Keratinocyte (primary cell): ENCODE measurements at regions not wholly inside any gene's neighbourhood (a gene's known extent, or its start where the extent isn't known, plus 50 kb on each side); places are given as distances from the start of the nearest gene placed in this dataset.

Experiments used
- DNase-seq: peaks from one replicate; pipeline ENCODE4 v3.0.0-alpha.2; 2011; ENCODE audit warnings: low read depth, missing footprints, low spot score
- FAIRE-seq: peaks from 2 replicates; lab custom pipeline; 2011; peaks lifted over from hg19 to GRCh38; lab: Jason Lieb, UNC
- H2AFZ ChIP-seq: 2 replicates; pipeline ENCODE4 v1.6.0; 2012; ENCODE audit warnings: low read length, control low read depth, inconsistent platforms; ENCODE audit not compliant: control insufficient read depth
- H3K27ac ChIP-seq: 2 replicates; pipeline ENCODE4 v1.5.1; 2011; ENCODE audit warnings: low read length; ENCODE audit not compliant: control insufficient read depth, insufficient read depth
- H3K27me3 ChIP-seq: 3 replicates; pipeline ENCODE4 v1.6.0; 2011; ENCODE audit warnings: low read length; ENCODE audit not compliant: control insufficient read depth, insufficient read depth; ENCODE audit errors: extremely low read depth
- H3K36me3 ChIP-seq, 2 experiments: 2 replicates in 1 of 2; 3 replicates in 1 of 2; pipeline ENCODE4 v1.5.1; 2011; ENCODE audit warnings: low read length in 2 of 2, mild to moderate bottlenecking in 1 of 2; ENCODE audit not compliant: control insufficient read depth in 2 of 2, insufficient read depth in 2 of 2; ENCODE audit errors: extremely low read depth in 1 of 2
- H3K4me1 ChIP-seq: 3 replicates; pipeline ENCODE4 v1.5.1; 2011; ENCODE audit warnings: low read length; ENCODE audit not compliant: control insufficient read depth, insufficient read depth; ENCODE audit errors: extremely low read depth
- H3K4me2 ChIP-seq: 3 replicates; pipeline ENCODE4 v1.6.0; 2011; ENCODE audit warnings: low read depth, low read length; ENCODE audit not compliant: control insufficient read depth, insufficient read depth; ENCODE audit errors: extremely low read depth
- H3K4me3 ChIP-seq, 3 experiments: fragments of 200-600 bp in 1 of 3; sonication (generic) in 1 of 3; 2 replicates in 2 of 3; 3 replicates in 1 of 3; pipeline ENCODE4 v1.5.1; 2011 to 2016; ENCODE audit warnings: low read length in 3 of 3, mild to moderate bottlenecking in 3 of 3, control low read depth in 2 of 3, inconsistent platforms in 1 of 3, low read depth in 1 of 3, mixed read lengths in 1 of 3, mixed run types in 1 of 3, moderate library complexity in 1 of 3; ENCODE audit not compliant: control insufficient read depth in 2 of 3, insufficient read depth in 2 of 3; ENCODE audit errors: extremely low read depth in 1 of 3
- H3K79me2 ChIP-seq: 2 replicates; pipeline ENCODE4 v1.6.0; 2012; ENCODE audit warnings: low read length; ENCODE audit not compliant: control insufficient read depth, insufficient read depth
- H3K9ac ChIP-seq: 3 replicates; pipeline ENCODE4 v1.6.0; 2011; ENCODE audit warnings: low read length; ENCODE audit not compliant: control insufficient read depth, insufficient read depth; ENCODE audit errors: extremely low read depth
- H3K9me1 ChIP-seq: 3 replicates; pipeline ENCODE4 v1.6.0; 2011; ENCODE audit warnings: low read length; ENCODE audit not compliant: control insufficient read depth, insufficient read depth; ENCODE audit errors: extremely low read depth
- H3K9me3 ChIP-seq: 2 replicates; pipeline ENCODE4 v1.5.1; 2012; ENCODE audit warnings: low read depth, low read length; ENCODE audit not compliant: control insufficient read depth
- H4K20me1 ChIP-seq: 3 replicates; pipeline ENCODE4 v1.6.0; 2011; ENCODE audit warnings: low read length; ENCODE audit not compliant: control insufficient read depth, insufficient read depth; ENCODE audit errors: extremely low read depth
- EZH2 ChIP-seq: IDR thresholded peaks from one replicate; pipeline ENCODE4 v1.6.1; 2012; ENCODE audit warnings: inconsistent platforms, mild to moderate bottlenecking, low read length, moderate library complexity
- dilution Hi-C: fragments of 300-500 bp; cut with MboI; formaldehyde crosslinking; loops from one replicate; pipeline ENCODE4 v1.7.0; 2020; ENCODE audit warnings: low sequenced_read_pairs; ENCODE audit not compliant: extremely low pct_ligation_motif_present
- TF ChIP-seq, protein P1 (sequence below), 3 experiments: IDR thresholded peaks in 1 of 3; conservative IDR thresholded peaks in 1 of 3; optimal IDR thresholded peaks in 1 of 3; 2 replicates in 2 of 3; 3 replicates in 1 of 3; pipeline versions ENCODE3 to v1.5.1; 2011; ENCODE audit warnings: low read length in 3 of 3, mild to moderate bottlenecking in 3 of 3, moderate library complexity in 2 of 3, control low read depth in 1 of 3, inconsistent platforms in 1 of 3; ENCODE audit not compliant: insufficient read depth in 2 of 3; ENCODE audit errors: extremely low read depth in 1 of 3

- no peaks in the 10 kb centered on the region for H3K79me2 ChIP-seq
- no peaks in the 10 kb centered on the region for H3K36me3 ChIP-seq
- no peaks in the 10 kb centered on the region for H3K9me3 ChIP-seq
- H3K4me2 ChIP-seq, result no peak overlapping the region
- no peaks in the 10 kb centered on the region for H3K4me1 ChIP-seq
- DNase-seq (no peak), FAIRE-seq (no peak)
- H3K9me1 ChIP-seq, result no peaks in the 10 kb centered on the region
- H3K9ac ChIP-seq, result no peak overlapping the region
- no peak overlapping the region for H3K27ac ChIP-seq
- H4K20me1 ChIP-seq, result no peaks in the 10 kb centered on the region
- dilution Hi-C loops, result no loop called here
- TF ChIP-seq, protein P1, sequence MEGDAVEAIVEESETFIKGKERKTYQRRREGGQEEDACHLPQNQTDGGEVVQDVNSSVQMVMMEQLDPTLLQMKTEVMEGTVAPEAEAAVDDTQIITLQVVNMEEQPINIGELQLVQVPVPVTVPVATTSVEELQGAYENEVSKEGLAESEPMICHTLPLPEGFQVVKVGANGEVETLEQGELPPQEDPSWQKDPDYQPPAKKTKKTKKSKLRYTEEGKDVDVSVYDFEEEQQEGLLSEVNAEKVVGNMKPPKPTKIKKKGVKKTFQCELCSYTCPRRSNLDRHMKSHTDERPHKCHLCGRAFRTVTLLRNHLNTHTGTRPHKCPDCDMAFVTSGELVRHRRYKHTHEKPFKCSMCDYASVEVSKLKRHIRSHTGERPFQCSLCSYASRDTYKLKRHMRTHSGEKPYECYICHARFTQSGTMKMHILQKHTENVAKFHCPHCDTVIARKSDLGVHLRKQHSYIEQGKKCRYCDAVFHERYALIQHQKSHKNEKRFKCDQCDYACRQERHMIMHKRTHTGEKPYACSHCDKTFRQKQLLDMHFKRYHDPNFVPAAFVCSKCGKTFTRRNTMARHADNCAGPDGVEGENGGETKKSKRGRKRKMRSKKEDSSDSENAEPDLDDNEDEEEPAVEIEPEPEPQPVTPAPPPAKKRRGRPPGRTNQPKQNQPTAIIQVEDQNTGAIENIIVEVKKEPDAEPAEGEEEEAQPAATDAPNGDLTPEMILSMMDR (optimal IDR thresholded peaks at IDR 0.05 in 1 of 3, IDR thresholded peaks at IDR 0.05 in 1 of 3, conservative IDR thresholded peaks at IDR 0.05 in 1 of 3; ENCODE audit: extremely low read depth in 1 of 3, insufficient read depth in 2 of 3, low read length in 3 of 3), result no peak
- no peak for TF ChIP-seq EZH2
- H3K4me3 ChIP-seq, result no peak overlapping the region
- no peaks in the 10 kb centered on the region for H3K27me3 ChIP-seq
- H2AFZ ChIP-seq, result no peak overlapping the region
These were observed 857.4 kb downstream of the FAT4 start for GRCh38 chr4:126172126-126172525.

DNA sequence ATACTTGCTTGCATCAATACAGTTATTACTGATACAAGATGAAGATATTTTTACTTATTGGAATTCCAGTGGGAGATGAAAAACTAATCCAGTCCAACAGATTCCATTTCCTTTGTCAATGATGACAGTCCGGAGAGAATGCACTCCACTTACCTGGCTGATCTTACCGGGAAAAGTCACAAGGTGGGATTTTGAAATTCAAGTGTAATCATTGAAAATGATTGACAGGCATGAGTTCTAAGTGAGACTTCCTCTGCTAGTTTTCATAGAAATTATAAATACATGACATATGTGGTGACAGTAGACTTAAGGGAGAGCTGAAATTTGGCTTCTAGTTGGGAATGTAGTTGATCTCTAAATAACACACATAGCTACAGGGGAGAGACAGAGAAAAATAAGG, 859.9 kb downstream of the FAT4 start:
- FAIRE-seq (no peak), DNase-seq (no peak)
- H3K9me1 ChIP-seq, result no peaks in the 10 kb centered on the region
- H3K9ac ChIP-seq, result no peak overlapping the region
- H3K4me1 ChIP-seq, result no peaks in the 10 kb centered on the region
- TF ChIP-seq EZH2, result no peak
- TF ChIP-seq, protein P1 (optimal IDR thresholded peaks at IDR 0.05 in 1 of 3, IDR thresholded peaks at IDR 0.05 in 1 of 3, conservative IDR thresholded peaks at IDR 0.05 in 1 of 3; ENCODE audit: extremely low read depth in 1 of 3, insufficient read depth in 2 of 3, low read length in 3 of 3), result no peak
- H3K27ac ChIP-seq, result no peak overlapping the region
- no peaks in the 10 kb centered on the region for H3K27me3 ChIP-seq
- H3K9me3 ChIP-seq, result no peaks in the 10 kb centered on the region
- H3K4me2 ChIP-seq, result no peak overlapping the region
- H3K36me3 ChIP-seq, result no peaks in the 10 kb centered on the region
- dilution Hi-C loops, result no loop called here
- no peak overlapping the region for H2AFZ ChIP-seq
- H3K4me3 ChIP-seq, result no peak overlapping the region
- no peaks in the 10 kb centered on the region for H4K20me1 ChIP-seq
- no peaks in the 10 kb centered on the region for H3K79me2 ChIP-seq
